Hindlimb muscle (tissue), 1 donor: ENCODE measurements at regions not wholly inside any gene's neighbourhood (a gene's known extent, or its start where the extent isn't known, plus 50 kb on each side); places are given as distances from the start of the nearest gene placed in this dataset.

ENCODE experiments used
- DNase-seq: peaks from one replicate; pipeline ENCODE4 v3.0.0-alpha.2; 2013

DNA sequence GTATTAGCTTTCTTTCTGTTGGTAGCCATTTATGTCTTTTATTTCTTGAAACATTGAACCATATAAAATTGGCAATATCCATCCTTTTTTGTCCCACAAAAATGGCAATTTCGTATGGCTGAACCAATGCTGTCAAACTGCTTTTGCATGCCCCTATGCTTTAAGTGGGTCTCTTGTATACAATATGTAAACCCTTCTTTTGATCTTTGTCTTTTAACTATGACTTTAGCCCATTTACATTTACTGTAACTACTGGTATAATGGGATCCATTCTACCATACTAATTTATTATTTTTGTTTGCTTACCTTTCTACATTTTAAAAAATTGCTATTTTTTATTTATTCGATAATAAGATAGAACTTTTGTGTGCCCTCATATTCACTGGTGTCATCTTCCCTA is 93.4 kb downstream of the TENT4A start:
- no peak for DNase-seq

DNA sequence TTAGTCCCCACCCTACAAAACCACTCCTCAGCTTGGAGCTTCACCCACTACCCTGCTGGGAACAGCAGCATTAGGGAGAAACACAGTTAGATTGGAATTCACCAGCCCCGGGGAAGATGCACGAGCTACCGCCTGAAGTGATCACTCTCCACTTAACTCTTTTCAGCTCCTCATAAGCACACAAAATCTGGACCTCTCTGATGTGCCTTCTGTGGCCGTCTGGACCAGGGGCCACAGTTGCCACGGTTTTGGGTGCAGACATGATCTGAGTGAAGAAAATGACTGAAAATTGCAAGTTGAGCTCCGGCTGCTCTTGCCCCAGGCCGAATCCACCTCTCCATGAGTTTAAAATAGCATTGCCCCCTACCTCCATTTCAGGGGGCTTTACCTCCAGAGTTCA is 95.2 kb downstream of the TENT4A start:
- no peak for DNase-seq

- DNase-seq: no peak
Observed at GRCh38 chr5:6810641-6811405, 97.6 kb downstream of the TENT4A start.

- DNase-seq: no peak
Observed at GRCh38 chr5:6812091-6812490, 98.9 kb downstream of the TENT4A start.

DNA sequence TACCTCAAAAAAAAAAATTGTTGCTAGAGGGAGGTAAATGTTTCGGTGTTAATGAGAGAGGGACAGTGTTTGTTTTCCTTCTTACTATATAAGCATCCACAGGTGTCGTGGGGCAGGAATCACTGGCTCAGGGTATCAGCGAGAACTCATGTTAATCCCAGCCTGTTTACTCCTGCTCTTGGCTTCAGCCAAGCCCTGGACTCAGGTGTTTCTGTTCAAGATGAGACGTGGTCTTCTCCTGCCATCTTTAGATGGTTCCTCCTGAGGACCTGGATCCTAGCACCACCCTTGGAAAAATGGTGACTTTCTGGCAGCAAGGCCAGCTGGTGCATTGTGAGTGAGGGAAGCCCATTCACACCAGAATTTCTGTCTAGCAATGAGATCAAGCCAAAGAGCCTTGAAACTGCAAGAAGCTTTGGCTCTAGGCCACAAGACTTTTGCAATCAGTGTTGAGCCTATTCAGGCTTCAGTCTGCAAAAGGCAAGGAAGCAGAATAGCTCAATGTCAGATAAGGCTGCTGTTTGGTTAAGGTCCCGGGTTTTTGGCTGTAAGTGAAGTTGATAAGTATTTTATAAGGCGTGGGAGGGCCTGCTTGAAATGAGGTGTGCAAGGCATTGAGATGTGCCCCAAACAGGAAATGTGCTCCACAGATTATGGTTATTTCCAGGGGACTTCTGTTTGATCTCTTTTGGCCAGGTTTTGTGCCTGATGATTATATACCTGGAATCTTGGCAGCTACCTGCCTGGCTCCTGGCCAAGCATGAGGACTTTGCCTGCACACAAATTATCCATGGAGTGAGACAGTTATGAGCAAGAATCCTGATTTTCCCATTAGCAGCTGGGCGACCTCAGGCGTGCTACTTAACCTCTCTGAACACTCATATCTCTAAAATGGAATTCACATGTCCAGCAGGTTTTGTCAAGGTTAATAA is 99.8 kb downstream of the TENT4A start:
- DNase-seq: peak; percentile 22

DNA sequence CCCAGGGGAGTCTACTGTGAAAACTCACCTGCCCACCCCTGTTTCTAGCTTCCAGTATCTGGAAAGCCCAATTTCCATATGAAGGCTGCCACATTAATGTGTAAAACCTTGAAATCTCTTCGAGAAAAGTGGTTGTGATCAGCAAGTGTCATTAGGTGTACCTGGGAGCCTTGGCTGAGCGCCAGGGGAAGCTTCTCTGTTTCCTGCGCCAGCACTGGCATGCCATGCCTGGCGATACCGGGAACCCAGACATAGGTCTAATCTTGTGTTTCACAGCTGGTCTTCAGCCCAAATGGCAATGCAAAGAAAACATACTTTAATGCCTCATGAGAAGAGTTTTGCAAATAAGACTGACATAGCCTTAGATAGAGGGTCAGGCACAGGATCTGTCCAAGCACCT is 101.6 kb downstream of the TENT4A start:
- DNase-seq: no peak

DNA sequence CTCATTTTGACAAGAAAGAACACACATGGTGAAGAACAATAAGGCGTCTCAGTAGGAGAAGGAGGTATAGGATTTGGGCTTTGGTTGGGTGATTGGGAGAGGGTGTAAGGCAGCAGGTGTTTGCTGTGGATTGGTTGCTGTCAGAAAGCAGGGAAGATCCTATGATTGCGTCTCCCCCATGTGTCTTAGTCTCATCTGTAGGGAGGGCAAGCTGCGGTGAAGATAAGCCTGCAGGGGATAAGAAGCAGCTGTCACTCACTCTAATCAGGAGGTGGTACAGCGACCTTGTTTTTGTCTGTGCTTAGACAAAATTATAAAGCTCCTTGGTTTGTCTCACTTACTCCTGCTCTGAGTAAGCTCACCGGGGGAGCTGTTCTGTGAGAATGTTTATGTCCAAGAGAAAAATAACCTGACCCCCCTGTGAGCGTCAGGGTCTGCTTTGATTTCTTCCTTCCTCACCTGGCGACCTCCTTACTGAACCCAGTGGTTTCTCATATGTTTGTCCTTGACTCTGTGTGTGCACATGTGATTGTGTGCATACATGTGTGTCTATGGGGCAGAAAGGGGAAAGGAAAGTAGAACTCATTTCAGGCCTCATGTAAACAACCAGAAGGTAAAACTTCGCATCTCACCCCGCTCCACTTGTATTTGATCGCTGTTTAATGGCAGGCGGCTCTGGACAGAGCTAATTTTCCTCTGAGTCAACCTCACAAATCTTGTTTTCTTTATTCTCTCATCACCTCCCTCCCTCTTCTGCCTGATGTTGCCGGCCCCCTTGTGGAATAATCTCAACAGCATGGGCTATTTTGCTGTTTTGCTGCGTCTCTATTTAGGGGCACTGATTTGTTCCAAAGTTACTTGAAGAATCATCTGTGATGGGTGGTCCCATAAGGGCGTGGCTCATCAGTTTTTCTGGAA is 105.6 kb downstream of the TENT4A start:
- no peak for DNase-seq

GRCh38 chr5:6819521-6819920 is 106.3 kb downstream of the TENT4A start:
- no peak for DNase-seq

DNA sequence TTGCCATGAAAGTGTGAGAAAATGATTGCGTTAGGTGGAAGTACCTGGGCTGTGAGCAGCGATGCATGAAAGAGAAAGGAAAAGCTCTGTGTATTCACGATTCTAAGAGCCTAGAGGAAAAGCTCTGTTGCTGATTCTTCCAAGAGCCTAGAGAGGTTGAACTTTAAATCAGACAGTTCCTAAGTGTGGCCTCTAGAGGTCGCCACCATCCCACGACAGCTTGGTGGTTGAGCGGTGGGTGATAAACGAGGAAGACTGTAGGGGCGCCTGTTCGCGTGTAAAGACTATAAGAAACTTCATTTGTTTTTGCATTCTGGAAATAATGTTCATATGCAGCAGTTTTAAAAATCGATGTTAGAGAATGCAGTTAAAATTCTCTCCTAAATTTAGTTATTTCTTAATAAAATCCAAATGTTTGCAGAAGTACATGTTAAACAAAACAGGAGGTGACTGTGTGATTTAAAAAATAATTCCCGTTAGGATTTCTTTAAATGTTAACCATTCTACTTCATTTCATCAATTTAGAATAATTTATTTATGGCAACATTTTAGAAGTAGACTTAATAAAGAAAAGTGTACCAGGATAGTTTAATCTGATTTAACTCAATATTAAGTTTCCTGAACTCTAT is 107.7 kb downstream of the TENT4A start:
- no peak for DNase-seq

- no peak for DNase-seq
Observed at GRCh38 chr5:6822068-6822467, 108.8 kb downstream of the TENT4A start.

DNA sequence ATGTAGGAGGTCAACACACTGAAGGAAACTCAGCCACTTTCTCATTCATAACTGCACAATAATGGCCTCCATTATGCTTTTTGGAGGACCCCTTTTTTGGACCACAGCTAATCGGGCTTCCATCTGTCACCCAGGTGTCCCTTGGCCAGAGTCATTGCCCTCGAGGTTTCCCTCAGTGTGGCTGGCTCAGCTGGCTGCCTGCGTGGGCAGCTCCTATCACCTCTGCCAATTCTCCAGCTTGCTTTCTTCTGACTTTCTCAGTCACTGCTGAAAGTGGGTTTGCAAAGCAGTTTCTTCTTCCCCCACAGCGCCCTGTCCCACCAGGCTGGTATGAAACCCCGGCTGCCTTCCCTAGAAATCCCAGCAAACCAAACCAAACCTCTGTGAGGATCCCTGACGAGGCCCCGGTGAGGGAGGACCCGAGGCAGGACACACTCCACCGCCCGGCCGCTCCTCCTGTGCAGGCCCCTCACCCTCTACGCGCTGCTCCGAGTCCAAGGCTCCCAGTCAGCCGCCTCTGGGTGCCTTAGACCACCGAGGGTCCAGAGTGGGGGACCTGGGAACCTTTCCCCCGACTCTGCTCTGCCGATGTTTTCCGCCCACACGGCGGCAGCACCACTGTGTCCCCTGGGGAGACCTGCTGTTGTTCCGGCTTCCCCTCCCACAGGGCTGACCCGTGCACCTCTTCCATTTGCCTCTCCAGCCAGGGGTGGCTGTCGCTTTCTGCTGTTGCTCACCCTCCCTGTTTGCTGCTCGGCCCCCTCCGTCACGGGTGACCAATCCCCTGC is 109.5 kb downstream of the TENT4A start:
- DNase-seq: no peak

DNA sequence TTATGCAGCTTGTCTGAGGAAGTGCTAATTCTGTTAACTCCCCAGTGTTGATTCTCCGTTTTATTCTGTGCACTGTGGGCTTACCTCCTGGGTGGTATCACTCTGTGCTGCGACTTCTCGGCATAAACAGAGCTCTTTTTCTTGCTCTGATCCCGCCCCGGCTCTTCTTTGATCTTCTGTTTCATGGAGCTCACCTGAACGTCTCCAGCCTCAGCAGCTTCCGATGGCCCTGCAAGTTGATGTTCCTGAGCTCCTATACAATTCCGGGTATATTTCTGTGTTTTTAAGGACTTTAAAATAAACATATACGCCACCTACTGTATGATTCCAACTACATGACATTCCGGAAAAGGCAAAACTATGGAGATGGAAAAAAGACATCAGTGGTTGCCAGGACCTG is 110.8 kb downstream of the TENT4A start:
- no peak for DNase-seq

DNA sequence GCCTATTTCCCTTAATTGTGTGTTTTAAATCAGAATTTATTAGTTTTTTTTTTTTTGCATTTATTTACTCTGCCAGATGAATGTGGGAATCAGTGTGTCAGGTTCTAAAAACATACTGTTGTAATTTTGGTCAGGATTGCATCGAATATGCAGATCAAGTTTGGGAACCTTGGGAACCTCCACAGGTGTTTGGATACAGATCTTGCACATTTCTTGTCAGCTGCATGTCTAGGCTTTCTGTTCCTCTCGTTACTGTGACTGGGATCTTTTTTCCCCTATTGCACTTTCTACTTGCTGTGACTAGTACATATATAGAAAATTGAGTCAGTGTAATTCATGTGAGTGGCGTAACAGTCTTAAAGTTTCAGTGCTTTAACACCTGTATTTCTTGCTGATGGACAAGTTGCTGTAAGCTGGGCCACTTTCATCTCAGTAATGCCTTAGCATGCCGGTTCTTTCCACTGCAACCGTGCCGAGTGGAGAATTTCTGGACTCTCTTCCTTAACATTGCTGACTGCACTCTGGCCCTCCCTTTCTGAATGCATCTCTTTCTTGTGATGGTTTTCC is 112.5 kb downstream of the TENT4A start:
- no peak for DNase-seq

GRCh38 chr5:6826756-6827155 is 113.5 kb downstream of the TENT4A start:
- no peak for DNase-seq

GRCh38 chr5:6827526-6828219 is 114.4 kb downstream of the TENT4A start:
- no peak for DNase-seq

DNA sequence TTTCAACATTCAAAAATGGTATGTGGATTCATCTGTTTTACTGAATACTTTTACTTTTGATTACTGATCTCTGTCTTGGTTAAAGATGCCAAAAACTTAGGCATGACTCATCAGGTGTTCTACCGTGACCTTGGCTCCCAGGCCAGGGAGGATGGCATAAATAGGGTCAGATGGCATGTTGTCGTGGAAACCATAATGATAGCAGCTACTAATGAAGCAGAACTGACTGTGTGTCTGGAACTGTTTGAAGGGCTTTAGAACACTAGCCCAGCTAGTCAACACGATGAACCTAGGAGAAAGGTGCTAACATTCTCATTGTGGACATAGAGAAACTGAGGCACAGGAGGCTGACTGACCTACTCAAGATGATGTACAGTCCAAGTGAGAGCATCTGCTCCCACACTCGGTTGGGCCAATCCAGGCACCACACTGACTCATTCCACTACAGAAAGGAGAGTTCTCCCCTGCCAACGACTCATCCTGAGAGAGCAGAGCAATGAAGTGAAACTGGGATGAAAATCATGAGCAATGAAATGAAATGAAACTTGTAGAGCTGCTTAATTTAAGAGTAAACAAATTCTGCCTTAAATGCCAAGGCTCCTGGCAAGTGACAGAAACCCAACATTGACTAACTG is 116.0 kb downstream of the TENT4A start:
- DNase-seq: no peak

GRCh38 chr5:6830643-6831239 is 117.5 kb downstream of the TENT4A start:
- no peak for DNase-seq

DNA sequence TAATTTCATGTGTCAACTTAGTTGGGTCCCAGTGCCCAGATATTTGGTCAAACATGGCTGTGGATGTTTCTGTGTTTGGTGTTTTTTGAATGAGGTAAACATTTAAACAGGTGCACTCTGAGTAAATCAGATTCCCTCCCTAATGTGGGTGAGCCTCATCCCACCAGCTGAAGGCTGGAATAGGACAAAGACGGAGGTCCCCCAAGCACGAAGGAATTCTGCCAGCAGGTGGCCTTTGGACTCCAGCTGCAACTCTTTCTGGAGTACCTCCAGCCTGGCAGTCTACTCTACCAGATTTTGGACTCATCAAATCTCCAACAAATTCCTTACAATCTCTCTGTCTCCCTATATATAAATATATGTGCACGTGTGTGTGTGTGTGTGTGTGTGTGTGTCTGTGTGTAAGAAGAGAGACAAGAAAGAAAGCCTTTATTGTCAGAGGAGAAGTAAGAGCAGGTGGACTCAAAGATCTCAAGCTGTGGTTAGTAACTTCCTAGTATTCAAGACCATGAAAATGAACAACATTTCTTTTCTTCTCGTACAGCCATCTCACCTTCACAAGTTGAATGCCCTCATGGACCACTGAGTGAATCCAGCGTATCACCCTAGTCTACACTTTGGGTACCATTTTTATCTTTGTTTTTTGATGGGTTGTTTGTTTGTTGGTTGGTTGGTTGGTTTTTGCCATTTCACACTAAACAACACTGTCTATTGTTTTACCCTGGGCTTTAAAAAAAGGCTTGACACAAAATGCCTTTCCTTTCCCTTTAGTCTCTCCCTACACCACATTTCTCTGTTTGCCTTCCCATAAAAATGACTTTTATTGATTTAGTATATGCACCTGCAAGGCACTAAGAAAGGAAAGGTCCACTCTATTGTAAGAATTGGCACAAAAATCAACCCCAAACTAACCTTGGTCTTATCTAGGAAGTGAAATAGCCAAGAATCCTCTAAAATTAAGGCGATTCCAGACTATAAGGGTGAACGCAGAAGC is 118.7 kb downstream of the TENT4A start:
- DNase-seq: no peak
